GM21423 (cell line): ENCODE measurements at regions not wholly inside any gene's neighbourhood (a gene's known extent, or its start where the extent isn't known, plus 50 kb on each side); places are given as distances from the start of the nearest gene placed in this dataset.

ENCODE experiments used
- ATAC-seq: cut with Tn5 transposase; IDR thresholded peaks from one replicate; pipeline ENCODE4 v1.9.1; 2021; ENCODE audit warnings: mild to moderate bottlenecking, moderate library complexity; ENCODE audit not compliant: unreplicated experiment

DNA sequence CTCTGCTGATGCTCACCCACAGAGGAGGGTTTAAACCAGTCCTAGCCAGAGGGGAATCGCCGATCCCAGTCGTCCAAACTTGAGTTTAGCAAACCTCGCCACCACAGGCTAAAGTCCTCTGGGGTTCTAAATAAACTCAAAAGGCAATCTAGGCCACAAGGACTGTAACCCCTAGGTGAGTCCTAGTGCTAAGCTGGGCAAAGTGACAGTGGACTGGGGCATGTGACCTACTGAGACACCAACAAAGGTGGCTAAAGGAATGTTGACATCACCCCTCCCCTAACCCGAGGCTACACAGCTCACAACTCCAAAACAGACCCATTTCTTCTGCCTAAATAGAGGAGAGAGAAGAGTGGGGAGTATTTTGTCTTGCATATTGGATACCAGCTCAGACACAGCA, 142.8 kb upstream of the PRDX4 start:
- no peak for ATAC-seq

GRCh38 chrX:23525531-23525930, 141.8 kb upstream of the PRDX4 start:
- no peak for ATAC-seq

- no peak for ATAC-seq
Observed at GRCh38 chrX:23540532-23540931, 126.8 kb upstream of the PRDX4 start.

- ATAC-seq, result no peak
Observed at GRCh38 chrX:23548164-23548563, 119.1 kb upstream of the PRDX4 start.

DNA sequence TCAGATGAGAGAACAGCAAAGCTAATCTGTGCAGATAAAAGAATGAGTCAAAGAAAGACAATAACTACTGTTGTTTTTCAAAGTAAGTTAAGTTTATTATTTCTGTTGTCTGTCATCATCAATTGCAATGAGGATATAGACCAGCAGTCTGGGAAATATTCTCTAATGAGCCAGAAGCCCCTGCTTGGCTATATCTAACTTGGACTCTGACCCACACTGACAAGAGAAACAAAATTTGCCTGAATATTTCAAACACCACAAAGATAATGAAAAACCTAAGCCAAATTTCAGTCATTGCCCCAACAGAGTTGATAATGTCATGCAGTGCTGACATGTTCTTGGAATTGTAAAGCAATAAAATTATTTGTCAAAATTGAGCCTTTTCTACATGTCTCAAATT, 115.0 kb upstream of the PRDX4 start:
- no peak for ATAC-seq

GRCh38 chrX:23554304-23554703, 113.0 kb upstream of the PRDX4 start:
- no peak for ATAC-seq

DNA sequence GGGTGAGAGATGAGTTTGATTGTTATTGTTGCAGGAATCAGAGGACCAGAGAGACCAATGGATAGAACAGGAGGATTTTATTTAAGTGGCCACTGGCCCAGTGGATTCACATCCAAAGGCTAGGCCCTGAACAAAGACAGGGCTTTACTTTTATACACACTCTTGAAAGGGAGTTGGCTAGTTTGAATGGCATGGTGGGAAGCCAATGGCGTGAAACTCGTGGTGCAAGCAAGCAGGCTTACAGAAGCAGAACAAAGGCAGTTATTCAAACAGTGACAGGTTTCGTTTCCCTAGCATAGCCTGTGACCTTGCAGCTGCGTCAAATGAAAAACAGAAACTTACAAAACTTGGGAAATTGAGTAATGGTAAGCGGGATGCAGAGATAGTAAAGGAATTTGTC, 110.2 kb upstream of the PRDX4 start:
- no peak for ATAC-seq

DNA sequence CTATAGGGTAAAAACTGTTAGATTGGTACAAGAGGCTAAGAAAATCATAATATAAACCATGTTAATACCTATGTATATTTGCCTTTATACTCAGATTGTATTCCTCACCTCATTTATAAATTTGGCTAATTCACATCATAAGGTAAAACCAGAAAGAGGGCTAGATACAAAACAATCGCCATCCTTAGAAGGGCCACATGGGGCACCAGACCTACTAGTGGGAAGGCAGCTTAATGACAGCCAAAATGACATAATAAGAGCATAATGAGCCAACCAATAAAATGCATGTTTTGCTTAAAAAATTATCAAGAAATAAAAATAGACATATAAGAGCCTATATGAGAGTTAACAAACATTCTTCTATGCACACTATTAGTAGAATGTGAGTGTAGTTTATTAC, 107.3 kb upstream of the PRDX4 start:
- ATAC-seq, result no peak

DNA sequence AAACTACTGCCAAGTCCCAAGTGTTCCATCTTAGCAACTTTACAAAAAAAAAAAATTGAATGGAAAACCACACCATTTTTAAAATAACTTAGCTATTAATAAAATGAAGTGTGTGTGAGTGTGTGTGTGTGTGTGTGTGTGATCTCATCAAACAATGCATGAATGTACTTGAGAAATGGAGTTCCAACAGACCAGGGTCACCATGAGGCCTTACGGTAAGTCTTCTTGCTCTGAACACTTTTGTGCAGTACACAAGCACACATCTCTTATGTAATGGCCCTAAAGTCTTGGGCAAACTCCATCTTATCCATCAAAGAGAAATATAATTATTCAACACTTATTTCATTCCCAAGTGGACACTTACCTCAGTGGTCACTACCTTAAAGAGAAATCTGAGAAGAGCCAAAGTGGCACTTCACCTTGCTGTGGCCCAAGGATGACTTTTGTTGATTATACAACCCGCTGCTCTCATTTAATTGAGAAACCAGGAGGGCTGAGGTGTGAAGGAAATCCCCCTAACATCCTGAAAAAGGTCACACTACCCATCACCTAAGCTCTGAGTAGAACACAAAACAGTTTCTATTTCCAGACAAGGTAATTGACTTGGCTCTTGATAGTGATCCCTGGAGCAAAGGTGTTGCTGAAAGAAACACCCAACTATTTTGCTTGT, 96.5 kb upstream of the PRDX4 start:
- ATAC-seq, result no peak

DNA sequence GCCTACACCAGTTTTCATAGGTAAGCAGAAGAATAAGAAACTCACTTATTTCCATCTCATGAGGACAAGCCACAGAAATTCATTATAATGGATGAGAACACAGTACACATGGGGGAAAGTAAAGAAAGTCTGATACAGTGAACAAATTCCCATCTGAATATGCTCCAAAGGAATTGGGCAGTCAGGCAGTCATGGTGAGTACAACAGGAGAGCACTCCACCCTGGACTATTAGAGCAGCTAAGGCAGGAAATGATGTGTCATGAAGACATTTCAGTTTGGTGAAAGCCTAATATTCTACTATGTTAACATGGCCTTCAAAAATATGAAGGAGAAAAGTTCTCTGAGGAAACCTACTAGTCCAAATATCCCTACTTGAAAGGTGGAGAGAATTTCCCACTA, 92.0 kb upstream of the PRDX4 start:
- no peak for ATAC-seq

- ATAC-seq, result no peak
Observed at GRCh38 chrX:23578079-23578478, 89.2 kb upstream of the PRDX4 start.

- ATAC-seq, result no peak
Observed at GRCh38 chrX:23589496-23589895, 77.8 kb upstream of the PRDX4 start.

DNA sequence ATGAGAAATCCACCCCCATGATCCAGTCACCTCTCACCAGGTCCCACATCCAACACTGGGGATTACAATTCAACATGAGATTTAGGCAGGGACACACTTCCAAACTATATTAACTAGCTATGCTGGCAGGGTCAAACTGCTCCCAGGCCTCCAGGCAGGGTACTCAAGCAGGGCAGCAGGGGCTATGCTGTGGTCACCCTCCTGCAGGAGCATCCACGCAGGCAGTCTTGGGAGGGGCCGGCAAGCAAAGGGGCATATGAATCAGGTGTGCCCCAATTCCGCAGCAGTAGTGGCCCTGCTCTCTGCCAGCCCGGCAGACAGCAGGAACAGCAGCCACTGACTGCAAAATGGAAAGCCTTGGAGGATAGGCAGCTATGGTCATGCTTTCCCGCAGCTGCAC, 74.6 kb upstream of the PRDX4 start:
- no peak for ATAC-seq

DNA sequence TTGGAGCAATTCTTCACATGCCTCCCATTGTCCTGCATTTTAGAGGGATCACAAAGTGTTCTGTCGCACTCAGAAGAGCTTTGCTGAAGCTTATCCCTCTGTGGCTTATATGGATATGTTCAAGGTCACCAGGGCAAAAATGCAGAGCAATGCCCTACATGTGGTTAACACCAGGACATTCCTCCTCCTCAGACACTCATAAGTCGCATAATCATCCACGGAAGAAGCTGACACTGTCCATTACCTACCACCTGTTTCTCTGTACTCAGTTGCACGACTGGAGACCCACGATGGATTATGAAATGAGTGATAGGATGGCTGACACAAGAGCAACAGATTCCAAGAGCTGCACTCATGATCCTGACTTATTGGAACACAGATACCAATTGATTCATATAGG, 68.7 kb upstream of the PRDX4 start:
- ATAC-seq, result no peak

DNA sequence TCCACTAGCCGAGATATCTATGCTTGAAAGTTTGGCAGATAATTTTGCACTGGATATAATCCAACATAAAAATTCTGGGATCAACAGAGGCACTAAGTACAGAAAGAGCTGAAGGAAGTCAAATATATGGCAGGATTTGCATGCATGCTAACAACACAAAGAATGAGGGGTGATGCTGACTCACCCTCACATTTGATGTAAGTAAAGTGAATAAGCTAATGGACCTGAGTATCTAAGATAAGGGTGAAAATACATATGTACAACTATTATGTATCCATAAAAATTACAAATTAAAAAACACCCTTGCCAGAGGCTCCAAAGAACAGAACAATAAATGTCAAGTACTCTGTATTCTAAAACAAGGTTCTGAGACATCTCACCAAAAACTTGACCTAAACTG, 63.8 kb upstream of the PRDX4 start:
- ATAC-seq, result no peak

GRCh38 chrX:23610495-23610894, 56.8 kb upstream of the PRDX4 start:
- ATAC-seq, result no peak

DNA sequence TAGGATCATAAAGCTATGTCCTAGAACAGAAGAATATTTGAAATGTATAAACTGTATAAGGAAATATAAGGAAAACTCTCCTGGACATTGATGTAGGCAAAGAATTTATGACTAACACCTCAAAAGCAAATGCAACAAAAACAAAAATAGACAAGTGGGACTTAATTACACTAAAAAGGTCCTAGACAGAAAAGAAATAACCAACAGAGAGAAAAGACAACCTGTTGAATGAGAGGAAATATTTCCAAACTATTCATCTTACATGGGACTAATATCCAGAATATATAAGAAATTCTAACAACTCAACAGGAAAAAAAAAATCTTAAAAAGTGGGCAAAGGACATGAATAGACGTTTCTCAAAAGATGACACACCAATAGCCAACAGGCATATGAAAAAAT, 54.4 kb upstream of the PRDX4 start:
- no peak for ATAC-seq

GRCh38 chrX:23616361-23616760, 50.9 kb upstream of the PRDX4 start:
- peak; percentile 56 for ATAC-seq
